ENCODE measurements at regions not wholly inside any gene's neighbourhood (a gene's known extent, or its start where the extent isn't known, plus 50 kb on each side); places are given as distances from the start of the nearest gene placed in this dataset.

- no peak for DNase-seq (ENCODE audit: low read depth in 2 of 2)
- TF ChIP-seq, protein P1, sequence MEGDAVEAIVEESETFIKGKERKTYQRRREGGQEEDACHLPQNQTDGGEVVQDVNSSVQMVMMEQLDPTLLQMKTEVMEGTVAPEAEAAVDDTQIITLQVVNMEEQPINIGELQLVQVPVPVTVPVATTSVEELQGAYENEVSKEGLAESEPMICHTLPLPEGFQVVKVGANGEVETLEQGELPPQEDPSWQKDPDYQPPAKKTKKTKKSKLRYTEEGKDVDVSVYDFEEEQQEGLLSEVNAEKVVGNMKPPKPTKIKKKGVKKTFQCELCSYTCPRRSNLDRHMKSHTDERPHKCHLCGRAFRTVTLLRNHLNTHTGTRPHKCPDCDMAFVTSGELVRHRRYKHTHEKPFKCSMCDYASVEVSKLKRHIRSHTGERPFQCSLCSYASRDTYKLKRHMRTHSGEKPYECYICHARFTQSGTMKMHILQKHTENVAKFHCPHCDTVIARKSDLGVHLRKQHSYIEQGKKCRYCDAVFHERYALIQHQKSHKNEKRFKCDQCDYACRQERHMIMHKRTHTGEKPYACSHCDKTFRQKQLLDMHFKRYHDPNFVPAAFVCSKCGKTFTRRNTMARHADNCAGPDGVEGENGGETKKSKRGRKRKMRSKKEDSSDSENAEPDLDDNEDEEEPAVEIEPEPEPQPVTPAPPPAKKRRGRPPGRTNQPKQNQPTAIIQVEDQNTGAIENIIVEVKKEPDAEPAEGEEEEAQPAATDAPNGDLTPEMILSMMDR (IDR thresholded peaks at IDR 0.05; ENCODE audit: low read depth, low read length): no peak
These were observed 78.8 kb upstream of the PACRGL start for GRCh38 chr4:20621476-20621875.

GRCh38 chr4:20622701-20623100, 77.6 kb upstream of the PACRGL start:
- no peak overlapping the region for H3K4me3 ChIP-seq (replicated peaks in 1 of 2; ENCODE audit: low read depth in 2 of 2, low read length in 2 of 2)
- no peak for DNase-seq (ENCODE audit: low read depth in 2 of 2)
- TF ChIP-seq, protein P1 (IDR thresholded peaks at IDR 0.05; ENCODE audit: low read depth, low read length): no peak

More at GRCh38 chr4:20621476-20621875, 78.8 kb upstream of the PACRGL start:
- H3K4me3 ChIP-seq (replicated peaks in 1 of 2; ENCODE audit: low read depth in 2 of 2, low read length in 2 of 2): no peak overlapping the region

GRCh38 chr4:20623939-20624338, 76.3 kb upstream of the PACRGL start:
- H3K4me3 ChIP-seq (replicated peaks in 1 of 2; ENCODE audit: low read depth in 2 of 2, low read length in 2 of 2): no peak overlapping the region
- no peak for DNase-seq (ENCODE audit: low read depth in 2 of 2)
- TF ChIP-seq, protein P1 (IDR thresholded peaks at IDR 0.05; ENCODE audit: low read depth, low read length): no peak

DNA sequence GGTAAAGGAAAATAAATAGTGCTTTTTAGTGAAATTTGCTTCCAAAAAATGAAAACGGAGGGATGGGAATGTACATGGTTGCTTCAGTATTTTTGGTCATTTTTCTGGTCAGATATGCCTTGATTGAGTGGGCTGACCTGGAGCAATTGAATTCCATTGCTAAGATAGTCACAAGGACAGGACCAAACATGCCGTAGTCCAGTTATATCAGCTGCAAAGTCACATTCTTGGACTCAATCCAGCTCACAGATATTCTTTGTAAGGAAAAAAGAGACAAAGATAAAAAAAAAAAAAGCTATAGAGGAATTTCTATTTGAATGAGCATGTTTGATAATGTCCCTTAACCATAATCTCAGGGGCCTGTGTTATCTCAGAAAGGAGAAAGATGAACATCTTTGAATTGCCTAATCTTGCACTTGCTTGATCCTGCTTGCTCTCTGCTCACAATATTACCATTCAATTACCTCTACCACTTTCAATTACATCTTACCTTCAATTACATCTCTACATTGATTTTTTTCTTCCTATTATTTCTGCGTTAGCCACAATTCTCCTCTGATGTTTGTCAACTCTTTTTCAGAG, 75.4 kb upstream of the PACRGL start:
- DNase-seq (ENCODE audit: low read depth in 2 of 2): peak in 1 of 2 donors; percentile 45
- H3K4me3 ChIP-seq (replicated peaks in 1 of 2; ENCODE audit: low read depth in 2 of 2, low read length in 2 of 2): no peak overlapping the region
- TF ChIP-seq, protein P1 (IDR thresholded peaks at IDR 0.05; ENCODE audit: low read depth, low read length): no peak

- TF ChIP-seq, protein P1 (IDR thresholded peaks at IDR 0.05; ENCODE audit: low read depth, low read length): no peak
- DNase-seq (ENCODE audit: low read depth in 2 of 2): no peak
- no peak overlapping the region for H3K4me3 ChIP-seq (replicated peaks in 1 of 2; ENCODE audit: low read depth in 2 of 2, low read length in 2 of 2)
These were observed 74.8 kb upstream of the PACRGL start for GRCh38 chr4:20625426-20625825.

DNA sequence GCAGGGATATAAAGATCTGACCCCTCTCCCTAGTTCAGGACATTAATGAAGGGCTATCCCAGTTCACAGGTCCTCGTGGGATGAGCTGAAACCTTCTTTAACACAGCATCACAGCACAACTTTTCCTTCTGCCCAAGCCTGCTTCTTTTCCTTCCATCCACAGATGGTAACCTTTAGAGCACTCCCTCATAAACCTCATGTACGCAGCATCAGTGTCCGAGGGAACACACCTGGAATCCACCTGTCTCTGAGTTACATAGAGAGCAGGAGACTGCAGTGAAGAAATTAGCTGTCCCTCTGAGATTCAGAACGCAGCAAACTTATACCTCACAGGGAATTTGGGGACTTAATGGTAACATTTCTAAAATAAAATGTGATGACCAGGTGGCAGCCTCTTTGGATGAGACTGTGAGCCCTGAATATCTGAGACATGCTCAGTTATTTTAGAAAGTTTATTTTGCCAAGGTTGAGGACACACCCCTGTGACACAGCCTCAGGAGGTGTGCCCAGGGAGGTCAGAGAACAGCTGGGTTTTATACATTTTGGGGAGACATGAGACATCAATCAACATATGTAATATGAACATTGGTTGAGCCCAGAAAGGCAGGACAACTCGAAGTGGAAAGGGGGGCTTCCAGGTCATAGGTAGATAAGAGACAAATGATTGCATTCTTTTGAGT, 73.8 kb upstream of the PACRGL start:
- TF ChIP-seq, protein P1 (IDR thresholded peaks at IDR 0.05; ENCODE audit: low read depth, low read length): no peak
- H3K4me3 ChIP-seq (replicated peaks in 1 of 2; ENCODE audit: low read depth in 2 of 2, low read length in 2 of 2): no peak overlapping the region
- DNase-seq (ENCODE audit: low read depth in 2 of 2): no peak

Data from cardiac fibroblast (primary cell).